HG03108 (cell line): ENCODE measurements at regions not wholly inside any gene's neighbourhood (a gene's known extent, or its start where the extent isn't known, plus 50 kb on each side); places are given as distances from the start of the nearest gene placed in this dataset.
A peak's percentile ranks its signal among the peaks of the same experiment; 100 is the strongest.

Experiments
- ATAC-seq: cut with Tn5 transposase; IDR thresholded peaks from one replicate; pipeline ENCODE4 v1.9.1; 2021; ENCODE audit warnings: moderate library complexity; ENCODE audit not compliant: unreplicated experiment

DNA sequence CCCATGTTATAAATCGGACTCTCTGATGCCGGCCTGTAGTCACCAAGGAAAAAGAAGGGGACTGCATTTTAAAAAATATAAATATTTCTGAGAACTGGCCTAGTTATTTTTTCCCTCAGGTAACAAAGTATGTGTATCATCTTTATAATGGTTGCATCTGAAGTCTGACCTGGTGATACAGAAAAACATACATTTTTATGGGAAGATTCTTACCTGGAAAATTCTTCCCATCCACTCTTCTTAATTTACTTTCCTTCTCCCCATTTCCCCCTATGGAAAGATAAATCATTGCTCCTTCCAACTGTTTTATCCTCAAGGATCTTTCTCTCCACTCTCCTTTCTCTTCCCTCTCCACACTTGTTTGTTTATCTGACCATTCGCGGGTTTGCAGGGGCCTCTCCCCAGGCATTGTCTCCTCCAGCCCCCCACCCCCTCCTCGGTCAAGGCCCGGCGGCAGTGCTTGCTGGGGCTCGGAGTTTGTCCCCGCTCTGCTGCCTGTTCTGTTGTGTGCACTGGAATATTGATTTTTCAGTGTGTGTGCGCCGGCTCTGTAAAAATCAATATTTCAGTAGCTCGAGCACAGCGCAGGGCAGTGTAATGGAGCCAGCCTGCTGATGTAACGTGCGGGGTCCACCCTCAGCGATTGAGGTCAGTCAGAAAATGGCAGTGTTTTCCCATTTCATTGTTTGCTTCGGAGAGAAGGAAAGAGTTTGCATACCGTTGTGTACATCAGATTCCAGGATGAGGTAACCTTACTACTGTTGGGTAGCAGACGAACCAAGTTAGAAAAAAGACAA, 199.5 kb upstream of the NFE2L3 start:
- ATAC-seq, result no peak

DNA sequence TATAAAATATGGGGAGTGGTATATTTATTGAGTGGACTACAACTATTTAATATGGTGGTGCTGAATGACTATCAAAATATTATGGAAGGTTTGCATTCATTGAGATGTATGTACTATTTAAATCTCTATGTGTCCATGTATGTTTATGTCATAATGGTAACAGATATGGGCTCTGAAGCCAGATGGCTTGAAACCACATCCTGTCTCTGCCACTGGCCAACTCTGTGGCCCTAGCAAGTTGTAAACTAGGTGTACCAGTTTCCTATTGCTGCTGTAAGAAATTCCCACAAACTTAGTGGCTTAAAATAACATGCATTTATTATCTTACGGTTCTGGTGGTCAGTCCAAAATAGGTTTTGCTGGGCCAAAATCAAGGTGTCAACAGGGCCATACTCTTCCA, 198.1 kb upstream of the NFE2L3 start:
- ATAC-seq, result no peak

GRCh38 chr7:25954395-25954794, 197.6 kb upstream of the NFE2L3 start:
- no peak for ATAC-seq

DNA sequence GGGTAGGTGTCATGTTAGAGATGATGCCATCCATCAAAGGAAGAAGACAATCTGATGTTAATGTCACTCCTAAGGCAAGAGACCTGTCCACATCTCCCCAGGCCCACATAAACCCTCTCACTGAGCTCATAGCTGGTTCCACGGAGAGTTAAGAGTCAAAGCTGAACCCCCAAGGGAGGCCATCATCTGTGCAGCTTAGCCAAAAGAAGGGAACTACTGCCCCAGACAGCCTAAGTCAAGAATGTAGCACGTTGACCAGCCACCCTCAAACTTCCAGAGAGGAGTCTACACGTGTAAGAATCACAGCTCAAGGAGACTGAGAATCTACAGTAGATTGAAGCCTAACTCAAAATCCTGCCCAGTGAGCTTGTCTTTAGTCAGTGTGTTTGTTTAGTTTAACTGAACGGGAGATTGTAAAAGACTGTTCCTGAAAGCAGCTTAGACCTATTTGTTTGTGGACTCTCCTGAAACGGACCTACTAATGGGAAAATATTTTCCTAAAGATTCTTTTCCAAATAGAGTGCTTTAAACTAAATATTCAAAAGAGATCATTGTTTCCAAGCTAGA, 192.7 kb upstream of the NFE2L3 start:
- ATAC-seq, result no peak

DNA sequence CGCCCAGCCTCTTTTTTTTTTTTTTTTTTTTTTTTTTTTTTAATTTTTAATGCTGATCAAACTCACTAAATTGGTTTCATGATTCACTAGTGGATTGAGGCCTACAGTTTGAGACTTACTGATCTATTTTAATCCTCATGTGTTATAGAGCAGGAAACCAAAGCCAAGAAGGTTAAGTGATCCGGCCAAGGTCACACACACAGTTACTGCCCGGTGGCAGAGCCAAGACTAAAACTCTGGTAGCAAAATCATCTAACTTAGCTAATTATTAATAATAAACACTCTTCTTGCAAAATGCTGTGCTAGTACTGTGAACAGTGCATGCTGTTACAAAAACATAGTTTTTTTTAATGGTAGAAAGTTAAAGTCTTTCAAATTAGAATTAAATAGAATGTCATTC, 188.3 kb upstream of the NFE2L3 start:
- no peak for ATAC-seq

- peak; percentile 33 for ATAC-seq
These were observed 187.5 kb upstream of the NFE2L3 start for GRCh38 chr7:25964483-25964991.

- no peak for ATAC-seq
These were observed 186.4 kb upstream of the NFE2L3 start for GRCh38 chr7:25965405-25966123.

GRCh38 chr7:25966469-25966868, 185.5 kb upstream of the NFE2L3 start:
- ATAC-seq, result no peak

DNA sequence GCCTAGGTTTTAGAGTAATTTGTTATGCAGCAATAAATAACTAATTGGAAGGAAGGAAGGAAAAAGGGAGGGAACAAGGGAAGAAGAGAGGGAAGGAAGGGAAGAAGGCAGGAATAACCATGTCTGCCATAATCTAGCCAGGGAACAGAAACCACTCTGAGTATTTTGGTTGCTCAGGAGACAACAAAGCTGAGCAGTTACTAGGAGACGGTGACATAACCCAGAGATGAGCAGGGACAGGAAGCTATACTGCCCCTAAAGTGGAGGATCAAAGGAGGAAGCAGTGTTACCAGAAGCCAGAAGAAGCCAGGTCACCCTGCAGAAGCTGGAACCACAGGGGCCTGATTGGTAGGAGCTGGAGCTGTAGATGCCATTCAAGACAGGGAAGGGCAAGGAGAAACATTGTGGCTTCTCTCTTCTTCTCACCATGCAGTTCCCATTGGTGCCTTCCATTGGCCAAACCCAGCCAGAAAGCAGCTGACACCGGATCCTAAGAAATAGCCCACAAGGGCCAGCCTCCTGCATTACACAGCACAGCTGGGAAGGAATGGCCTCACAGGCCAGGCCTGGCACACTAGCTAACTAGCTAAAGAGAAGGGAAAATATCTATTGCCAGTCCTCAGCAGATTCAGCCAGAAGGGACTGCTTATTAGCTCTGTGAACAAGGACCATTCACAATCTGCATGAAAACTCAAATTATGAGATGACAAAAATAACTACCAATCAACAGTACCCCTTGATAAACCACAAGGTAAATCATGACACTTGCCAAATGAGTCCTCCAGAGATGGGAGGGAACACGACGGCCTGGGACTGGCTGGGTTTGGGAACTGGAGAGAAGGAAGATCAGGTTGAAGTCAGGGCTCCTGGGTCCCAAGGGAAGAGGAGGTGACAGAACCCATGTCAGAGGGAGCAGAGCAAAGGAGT, 184.5 kb upstream of the NFE2L3 start:
- peak; percentile 23 for ATAC-seq

DNA sequence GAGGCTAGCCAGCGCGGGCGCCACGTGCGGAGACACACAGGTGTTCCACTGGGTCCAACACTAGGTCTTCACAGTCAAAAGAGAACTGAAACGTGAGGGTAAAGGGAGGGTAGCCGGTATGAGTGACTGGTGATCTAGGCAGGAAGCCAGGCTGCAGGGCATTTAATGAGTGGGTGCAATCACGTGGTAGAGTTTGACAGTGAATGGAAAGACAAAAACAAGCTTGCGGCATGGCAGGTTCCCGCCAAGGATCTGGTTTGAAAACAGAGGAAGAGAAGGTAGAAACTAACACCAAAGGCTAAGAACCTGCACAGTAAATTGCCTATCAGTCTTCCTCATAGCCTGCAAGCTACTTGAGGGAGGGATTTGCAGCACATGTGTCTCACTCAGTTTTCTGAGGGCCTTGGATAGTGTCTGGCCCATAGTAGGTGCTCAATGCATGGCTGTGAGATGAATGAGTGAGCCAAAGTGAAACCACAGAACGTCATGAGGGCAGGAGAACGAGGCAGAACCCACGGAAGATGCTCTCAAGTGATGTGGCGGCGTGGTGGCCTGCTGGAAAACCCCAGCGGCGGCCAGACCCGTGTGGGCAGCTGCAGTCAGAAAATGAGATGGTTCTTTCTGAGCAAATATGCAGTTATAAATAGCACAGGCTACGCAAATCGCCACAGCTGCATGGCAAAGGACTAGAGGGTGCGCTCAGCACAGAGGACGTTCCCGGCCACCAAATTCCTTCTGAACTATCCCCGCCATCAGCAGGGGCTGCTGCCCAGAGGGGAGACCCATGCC, 183.6 kb upstream of the NFE2L3 start:
- ATAC-seq, result peak; percentile 63

DNA sequence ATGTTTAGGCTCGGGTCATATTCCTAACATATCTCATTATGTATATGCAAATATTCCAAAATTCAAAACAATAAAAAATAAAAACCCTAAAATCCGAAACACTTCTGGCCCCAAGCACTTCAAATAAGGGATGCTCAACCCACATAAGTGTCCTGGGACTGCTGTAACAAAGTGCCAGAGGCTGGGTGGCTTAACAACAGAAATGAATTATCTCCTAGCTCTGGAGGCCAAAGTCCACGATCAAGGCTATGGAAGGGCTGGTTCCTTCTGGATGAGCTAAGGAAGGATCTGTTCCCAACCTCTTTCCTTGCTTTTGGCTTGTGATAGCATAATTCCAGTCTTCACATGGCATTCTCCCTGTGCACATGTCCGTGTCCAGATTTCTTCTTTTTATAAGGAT, 181.6 kb upstream of the NFE2L3 start:
- ATAC-seq, result no peak

DNA sequence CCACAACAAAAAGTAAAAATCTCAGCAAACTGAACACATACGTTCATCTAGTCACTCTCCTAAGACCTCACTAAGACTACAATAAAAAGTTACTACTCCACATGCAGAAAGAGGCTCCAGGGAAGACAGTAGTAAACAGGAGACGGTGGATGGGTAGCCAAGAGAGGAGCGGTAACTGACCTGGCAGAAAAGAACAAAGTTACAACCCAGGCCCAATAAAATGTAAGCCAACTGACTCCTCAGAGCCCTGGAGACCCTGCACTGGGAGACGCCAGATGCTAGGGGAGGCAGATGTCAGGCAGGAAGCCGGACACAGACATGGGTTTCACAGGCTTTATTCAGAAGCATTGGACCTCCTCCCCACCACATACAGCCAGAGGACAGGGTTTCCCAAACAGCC, 181.1 kb upstream of the NFE2L3 start:
- ATAC-seq, result no peak

DNA sequence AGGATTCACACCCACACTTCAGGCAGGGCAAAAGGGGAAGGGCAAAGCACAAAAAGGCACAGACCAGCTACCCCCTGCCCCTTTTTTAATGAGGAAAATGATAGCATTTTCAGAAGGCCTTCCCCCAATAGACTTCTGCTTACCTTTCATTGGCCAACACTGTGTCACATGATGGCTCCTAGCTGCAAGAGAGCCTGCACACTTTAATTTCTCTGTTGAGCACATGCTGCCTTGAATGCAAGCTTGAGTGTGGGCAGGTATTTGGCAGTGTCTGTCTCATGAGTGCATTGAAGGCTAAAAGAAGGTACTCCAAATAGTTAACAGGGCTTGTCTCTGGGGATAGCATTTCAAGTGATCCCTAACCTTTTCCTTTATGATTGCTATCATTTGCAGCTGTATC, 175.4 kb upstream of the NFE2L3 start:
- ATAC-seq, result no peak

- ATAC-seq, result no peak
These were observed 173.5 kb upstream of the NFE2L3 start for GRCh38 chr7:25978466-25978865.

DNA sequence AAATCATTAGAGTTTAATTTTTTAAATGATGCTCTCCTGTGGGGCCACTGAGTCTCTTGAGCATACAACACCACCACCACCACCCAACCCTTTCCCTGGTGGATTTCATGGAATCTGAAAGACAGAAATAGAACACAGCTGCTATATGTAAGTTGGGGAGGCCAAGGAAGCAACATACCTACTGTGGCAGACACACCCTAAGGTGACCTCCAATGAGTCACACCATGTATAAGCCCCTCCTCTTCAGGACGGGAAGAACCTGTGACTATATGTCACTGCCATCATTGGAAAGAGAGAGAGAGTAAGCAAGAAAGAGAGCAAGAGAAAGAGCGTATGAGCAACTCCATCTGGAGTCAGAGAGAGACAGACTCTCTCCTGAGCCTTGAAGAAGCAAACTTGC, 172.4 kb upstream of the NFE2L3 start:
- ATAC-seq, result no peak

GRCh38 chr7:25982684-25983083, 169.3 kb upstream of the NFE2L3 start:
- ATAC-seq, result no peak

- ATAC-seq, result no peak
These were observed 166.8 kb upstream of the NFE2L3 start for GRCh38 chr7:25985196-25985595.

GRCh38 chr7:25988640-25989039, 163.4 kb upstream of the NFE2L3 start:
- ATAC-seq, result no peak

DNA sequence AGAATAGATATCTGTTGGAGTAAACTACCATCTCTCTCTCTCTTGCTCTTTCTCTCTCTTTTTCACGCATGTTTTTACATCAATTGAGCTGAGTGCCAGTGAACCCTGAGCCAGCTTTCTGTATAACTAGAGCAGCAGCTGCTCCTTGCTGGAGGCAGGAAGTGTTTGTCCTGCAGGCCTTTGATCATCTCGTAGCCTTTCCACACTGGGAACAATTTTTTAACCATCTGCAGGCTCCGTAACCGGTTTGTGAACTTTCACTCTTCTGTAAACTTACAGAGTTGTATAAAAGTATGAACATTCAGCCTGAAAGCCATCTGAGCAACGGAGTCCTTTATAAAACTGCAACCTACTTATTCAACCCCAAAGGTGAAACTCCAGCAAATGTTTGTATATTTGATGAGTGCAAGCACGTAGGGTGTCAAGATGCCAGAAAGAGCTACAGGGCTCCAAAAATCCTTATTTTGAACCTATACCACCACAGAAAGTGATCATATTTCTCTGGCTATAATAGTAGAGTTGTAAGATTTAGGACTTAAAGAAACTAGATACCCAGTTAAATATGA, 162.8 kb upstream of the NFE2L3 start:
- ATAC-seq, result no peak
